ENCODE measurements at regions not wholly inside any gene's neighbourhood (a gene's known extent, or its start where the extent isn't known, plus 50 kb on each side); places are given as distances from the start of the nearest gene placed in this dataset.

DNA sequence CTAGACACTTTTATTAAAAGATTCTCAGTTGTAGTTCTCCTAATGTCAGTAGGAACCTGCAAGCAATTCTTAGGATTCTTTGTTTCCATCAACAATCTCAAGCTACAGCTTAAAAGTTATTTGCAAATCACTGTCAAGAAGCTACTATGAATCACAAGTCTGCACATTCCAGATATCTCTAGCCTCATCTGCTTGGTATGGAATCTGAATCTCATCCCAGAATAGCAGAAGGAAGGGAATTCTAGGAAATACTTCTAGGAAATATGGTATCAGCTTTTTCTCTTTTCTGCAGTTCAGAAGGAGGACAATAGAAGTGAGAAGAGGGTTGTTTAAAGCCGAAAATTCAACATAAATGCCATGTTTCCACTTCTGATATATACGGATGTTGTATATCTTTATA, 792.2 kb upstream of the CDH9 start:
- no peaks in the 10 kb centered on the region for H3K4me1 ChIP-seq
- H3K27me3 ChIP-seq: no peaks in the 10 kb centered on the region
- H3K9me3 ChIP-seq: no peaks in the 10 kb centered on the region
- intact Hi-C loops (cut with DNase I; ENCODE audit: low total_unique reads): no loop called here
- TF ChIP-seq POLR2A (IDR thresholded peaks at IDR 0.05): no peak
- TF ChIP-seq, protein P1, sequence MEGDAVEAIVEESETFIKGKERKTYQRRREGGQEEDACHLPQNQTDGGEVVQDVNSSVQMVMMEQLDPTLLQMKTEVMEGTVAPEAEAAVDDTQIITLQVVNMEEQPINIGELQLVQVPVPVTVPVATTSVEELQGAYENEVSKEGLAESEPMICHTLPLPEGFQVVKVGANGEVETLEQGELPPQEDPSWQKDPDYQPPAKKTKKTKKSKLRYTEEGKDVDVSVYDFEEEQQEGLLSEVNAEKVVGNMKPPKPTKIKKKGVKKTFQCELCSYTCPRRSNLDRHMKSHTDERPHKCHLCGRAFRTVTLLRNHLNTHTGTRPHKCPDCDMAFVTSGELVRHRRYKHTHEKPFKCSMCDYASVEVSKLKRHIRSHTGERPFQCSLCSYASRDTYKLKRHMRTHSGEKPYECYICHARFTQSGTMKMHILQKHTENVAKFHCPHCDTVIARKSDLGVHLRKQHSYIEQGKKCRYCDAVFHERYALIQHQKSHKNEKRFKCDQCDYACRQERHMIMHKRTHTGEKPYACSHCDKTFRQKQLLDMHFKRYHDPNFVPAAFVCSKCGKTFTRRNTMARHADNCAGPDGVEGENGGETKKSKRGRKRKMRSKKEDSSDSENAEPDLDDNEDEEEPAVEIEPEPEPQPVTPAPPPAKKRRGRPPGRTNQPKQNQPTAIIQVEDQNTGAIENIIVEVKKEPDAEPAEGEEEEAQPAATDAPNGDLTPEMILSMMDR (IDR thresholded peaks at IDR 0.05): no peak
- 86 to 99% methylated on average over 2 of the region's 2 CpGs for WGBS, 2 donors
- no peak overlapping the region for H3K4me3 ChIP-seq
- H3K36me3 ChIP-seq (ENCODE audit: low read depth, missing control alignments): no peaks in the 10 kb centered on the region
- DNase-seq: no peak
- no peak overlapping the region for H3K27ac ChIP-seq

DNA sequence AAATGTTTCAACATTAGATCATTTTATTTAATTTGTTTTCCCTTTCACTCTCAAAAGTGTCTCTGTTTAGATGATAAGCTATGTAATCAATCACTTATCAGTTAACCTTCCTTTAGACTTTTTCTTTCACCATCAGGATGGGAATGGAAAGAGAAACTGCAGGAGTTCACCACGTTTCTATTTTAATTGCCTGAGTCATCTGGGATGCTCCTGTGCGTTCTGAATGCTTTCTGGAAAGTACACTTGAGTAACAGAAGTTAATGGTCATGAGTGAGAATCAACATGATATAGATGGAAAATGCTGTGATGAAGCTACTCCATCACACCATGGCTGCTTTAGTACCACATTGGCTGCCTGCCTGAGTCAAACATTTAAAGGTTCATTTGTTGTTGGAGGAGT, 783.3 kb upstream of the CDH9 start:
- DNase-seq: no peak
- intact Hi-C loops (cut with DNase I; ENCODE audit: low total_unique reads): no loop called here

DNA sequence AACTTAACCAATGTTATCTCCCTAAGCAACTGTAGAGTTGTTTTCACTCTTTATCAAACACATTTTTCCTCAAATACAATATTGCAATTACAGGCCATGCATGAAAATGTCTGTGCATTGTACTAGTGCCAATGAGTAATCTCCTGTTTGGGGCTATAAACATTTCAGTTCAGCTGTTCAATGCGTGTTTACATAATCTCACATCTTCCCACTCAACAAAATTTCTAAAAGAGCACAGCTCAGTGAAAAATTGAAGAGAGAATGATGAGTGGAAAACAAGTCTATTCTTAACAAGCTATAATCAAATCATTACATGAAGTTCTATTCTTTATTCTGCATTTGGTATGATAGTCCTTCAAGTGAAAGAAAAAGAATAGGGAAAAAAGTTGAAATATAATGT, 780.5 kb upstream of the CDH9 start:
- no peaks in the 10 kb centered on the region for H3K4me1 ChIP-seq
- H3K4me3 ChIP-seq: no peak overlapping the region
- intact Hi-C loops (cut with DNase I; ENCODE audit: low total_unique reads): no loop called here
- H3K9me3 ChIP-seq: no peaks in the 10 kb centered on the region
- TF ChIP-seq, protein P1 (IDR thresholded peaks at IDR 0.05): no peak
- TF ChIP-seq POLR2A (IDR thresholded peaks at IDR 0.05): no peak
- H3K27ac ChIP-seq: no peak overlapping the region
- no peaks in the 10 kb centered on the region for H3K36me3 ChIP-seq (ENCODE audit: low read depth, missing control alignments)
- no peak for DNase-seq
- no peaks in the 10 kb centered on the region for H3K27me3 ChIP-seq
- 31 to 50% methylated on average over 1 of the region's 1 CpG for WGBS, 2 donors

More for the DNA sequence above, 783.3 kb upstream of the CDH9 start:
- Histone ChIP-seq H3K9me3 (no peaks in the 10 kb centered on the region), H3K36me3 (ENCODE audit: low read depth, missing control alignments) (no peaks in the 10 kb centered on the region), H3K4me3 (no peak overlapping the region), H3K27me3 (no peaks in the 10 kb centered on the region), H3K4me1 (no peaks in the 10 kb centered on the region), H3K27ac (no peak overlapping the region)
- no peak for TF ChIP-seq POLR2A (IDR thresholded peaks at IDR 0.05)
- TF ChIP-seq, protein P1 (IDR thresholded peaks at IDR 0.05): no peak
- 33 to 57% methylated on average over 2 of the region's 2 CpGs for WGBS, 2 donors

DNA sequence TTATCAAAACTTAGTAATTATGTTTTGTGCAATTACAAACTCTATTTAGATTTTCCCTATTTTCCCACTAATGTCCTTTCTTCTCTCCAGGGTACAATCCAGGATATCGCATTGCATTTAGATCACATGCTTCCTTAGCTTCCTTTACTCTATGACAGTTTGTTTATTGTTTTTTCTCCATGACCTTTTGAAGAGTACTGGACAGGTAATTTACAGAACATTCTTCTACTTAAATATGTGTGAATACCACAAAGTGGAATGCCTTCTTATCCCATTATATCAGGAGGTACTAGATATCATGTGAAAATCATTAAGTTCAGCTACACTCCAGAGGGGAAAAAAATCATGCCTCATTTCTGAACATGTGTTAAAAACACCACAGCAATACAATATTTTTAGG, 776.6 kb upstream of the CDH9 start:
- TF ChIP-seq POLR2A (IDR thresholded peaks at IDR 0.05): no peak
- TF ChIP-seq, protein P1 (IDR thresholded peaks at IDR 0.05): no peak
- no peak for DNase-seq
- 0% methylated on average over 1 of the region's 1 CpG for WGBS, 2 donors

DNA sequence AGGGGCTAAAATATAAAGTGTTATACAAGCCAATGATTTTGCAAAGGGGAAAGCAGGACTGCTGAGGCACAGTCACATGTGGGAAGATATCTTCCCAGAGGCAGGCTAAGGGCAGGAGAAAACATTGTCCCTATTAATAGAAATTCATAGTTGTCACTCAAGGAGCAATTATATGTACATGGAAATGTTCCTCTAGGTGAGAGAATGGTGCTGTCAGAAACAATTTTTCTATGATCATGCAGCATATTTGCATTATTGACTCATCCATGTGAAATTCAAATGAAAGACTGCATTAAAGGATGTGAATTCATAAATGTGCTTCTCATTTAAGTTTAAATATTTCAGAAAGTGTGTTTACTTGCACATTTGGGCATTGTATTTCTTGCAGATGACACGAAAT, 775.9 kb upstream of the CDH9 start:
- no peaks in the 10 kb centered on the region for H3K9me3 ChIP-seq
- H3K4me3 ChIP-seq: no peak overlapping the region
- no peaks in the 10 kb centered on the region for H3K4me1 ChIP-seq
- 76 to 85% methylated on average over 1 of the region's 1 CpG for WGBS, 2 donors
- no peak for DNase-seq
- H3K27me3 ChIP-seq: no peaks in the 10 kb centered on the region
- intact Hi-C loops (cut with DNase I; ENCODE audit: low total_unique reads): no loop called here
- no peaks in the 10 kb centered on the region for H3K36me3 ChIP-seq (ENCODE audit: low read depth, missing control alignments)
- no peak overlapping the region for H3K27ac ChIP-seq
- TF ChIP-seq POLR2A (IDR thresholded peaks at IDR 0.05): no peak
- TF ChIP-seq, protein P1 (IDR thresholded peaks at IDR 0.05): no peak

More for the DNA sequence above, 776.6 kb upstream of the CDH9 start:
- Histone ChIP-seq H3K27ac (no peak overlapping the region), H3K4me3 (no peak overlapping the region), H3K4me1 (no peaks in the 10 kb centered on the region), H3K27me3 (no peaks in the 10 kb centered on the region), H3K9me3 (no peaks in the 10 kb centered on the region), H3K36me3 (ENCODE audit: low read depth, missing control alignments) (no peaks in the 10 kb centered on the region)
- intact Hi-C loops (cut with DNase I; ENCODE audit: low total_unique reads): no loop called here

Data from testis (tissue), 2 donors.